HG02870 (cell line): ENCODE measurements at regions not wholly inside any gene's neighbourhood (a gene's known extent, or its start where the extent isn't known, plus 50 kb on each side); places are given as distances from the start of the nearest gene placed in this dataset.

Source experiments
- ATAC-seq: cut with Tn5 transposase; IDR thresholded peaks from one replicate; pipeline ENCODE4 v1.9.1; 2021; ENCODE audit warnings: mild to moderate bottlenecking, moderate library complexity; ENCODE audit not compliant: unreplicated experiment

GRCh38 chr5:74138721-74139120 lies 501.8 kb downstream of the ENC1 start:
- no peak for ATAC-seq

GRCh38 chr5:74136276-74136825 lies 504.2 kb downstream of the ENC1 start:
- ATAC-seq, result no peak

GRCh38 chr5:74135033-74135432 lies 505.5 kb downstream of the ENC1 start:
- ATAC-seq, result no peak

GRCh38 chr5:74132485-74132884 lies 506.5 kb downstream of the ARHGEF28 start:
- ATAC-seq, result no peak

- no peak for ATAC-seq
Measured at GRCh38 chr5:74131250-74131649, 505.3 kb downstream of the ARHGEF28 start.

- ATAC-seq, result no peak
Measured at GRCh38 chr5:74130155-74130897, 504.3 kb downstream of the ARHGEF28 start.

GRCh38 chr5:74127381-74128320 lies 501.7 kb downstream of the ARHGEF28 start:
- no peak for ATAC-seq

GRCh38 chr5:74126294-74126693 lies 500.3 kb downstream of the ARHGEF28 start:
- ATAC-seq, result no peak

GRCh38 chr5:74124826-74125225 lies 498.8 kb downstream of the ARHGEF28 start:
- ATAC-seq, result no peak

- ATAC-seq, result no peak
Measured at GRCh38 chr5:74123929-74124328, 497.9 kb downstream of the ARHGEF28 start.

GRCh38 chr5:74122979-74123590 lies 497.1 kb downstream of the ARHGEF28 start:
- ATAC-seq, result no peak

- no peak for ATAC-seq
Measured at GRCh38 chr5:74122175-74122574, 496.2 kb downstream of the ARHGEF28 start.

GRCh38 chr5:74120585-74120984 lies 494.6 kb downstream of the ARHGEF28 start:
- ATAC-seq, result no peak

GRCh38 chr5:74118071-74118470 lies 492.1 kb downstream of the ARHGEF28 start:
- no peak for ATAC-seq

GRCh38 chr5:74116984-74117383 lies 491.0 kb downstream of the ARHGEF28 start:
- no peak for ATAC-seq

GRCh38 chr5:74116266-74116665 lies 490.3 kb downstream of the ARHGEF28 start:
- ATAC-seq, result no peak

- ATAC-seq, result no peak
Measured at GRCh38 chr5:74113927-74114326, 487.9 kb downstream of the ARHGEF28 start.

GRCh38 chr5:74113196-74113540 lies 487.2 kb downstream of the ARHGEF28 start:
- no peak for ATAC-seq

GRCh38 chr5:74112372-74113195 lies 486.6 kb downstream of the ARHGEF28 start:
- no peak for ATAC-seq

GRCh38 chr5:74111764-74112163 lies 485.8 kb downstream of the ARHGEF28 start:
- ATAC-seq, result no peak
